NT2/D1 (cell line): ENCODE measurements at regions not wholly inside any gene's neighbourhood (a gene's known extent, or its start where the extent isn't known, plus 50 kb on each side); places are given as distances from the start of the nearest gene placed in this dataset.

Source experiments
- SUZ12 ChIP-seq: IDR thresholded peaks from 2 replicates; pipeline ENCODE4 v1.6.1; 2011; ENCODE audit not compliant: insufficient read length, insufficient read depth; ENCODE audit errors: extremely low read depth
- YY1 ChIP-seq: IDR thresholded peaks from 2 replicates; pipeline ENCODE4 v1.6.1; 2011; ENCODE audit not compliant: insufficient read length, insufficient read depth
- ZNF274 ChIP-seq: IDR thresholded peaks from 2 replicates; pipeline ENCODE4 v1.6.1; 2011; ENCODE audit warnings: mild to moderate bottlenecking, low read depth, low read length

GRCh38 chr4:23458054-23458453, 431.8 kb downstream of the PPARGC1A start:
- TF ChIP-seq YY1, result no peak
- TF ChIP-seq ZNF274, result no peak
- no peak for TF ChIP-seq SUZ12
